Testis (tissue), 2 donors: ENCODE measurements at regions not wholly inside any gene's neighbourhood (a gene's known extent, or its start where the extent isn't known, plus 50 kb on each side); places are given as distances from the start of the nearest gene placed in this dataset.

Experiments
- POLR2A ChIP-seq: fragments of 450-650 bp; IDR thresholded peaks from one replicate; pipeline ENCODE4 v1.6.1; 2017; ENCODE audit warnings: antibody characterized with exemption, mild to moderate bottlenecking, moderate library complexity
- TF ChIP-seq, protein P1 (sequence below), 3 experiments: fragments of 450-650 bp in 2 of 3; fragments of 200-600 bp in 1 of 3; sonication (generic) in 1 of 3; IDR thresholded peaks; one replicate each; pipeline ENCODE4 v1.5.1; 2016 to 2019; ENCODE audit warnings: antibody characterized with exemption in 3 of 3, mild to moderate bottlenecking in 2 of 3, moderate library complexity in 1 of 3

DNA sequence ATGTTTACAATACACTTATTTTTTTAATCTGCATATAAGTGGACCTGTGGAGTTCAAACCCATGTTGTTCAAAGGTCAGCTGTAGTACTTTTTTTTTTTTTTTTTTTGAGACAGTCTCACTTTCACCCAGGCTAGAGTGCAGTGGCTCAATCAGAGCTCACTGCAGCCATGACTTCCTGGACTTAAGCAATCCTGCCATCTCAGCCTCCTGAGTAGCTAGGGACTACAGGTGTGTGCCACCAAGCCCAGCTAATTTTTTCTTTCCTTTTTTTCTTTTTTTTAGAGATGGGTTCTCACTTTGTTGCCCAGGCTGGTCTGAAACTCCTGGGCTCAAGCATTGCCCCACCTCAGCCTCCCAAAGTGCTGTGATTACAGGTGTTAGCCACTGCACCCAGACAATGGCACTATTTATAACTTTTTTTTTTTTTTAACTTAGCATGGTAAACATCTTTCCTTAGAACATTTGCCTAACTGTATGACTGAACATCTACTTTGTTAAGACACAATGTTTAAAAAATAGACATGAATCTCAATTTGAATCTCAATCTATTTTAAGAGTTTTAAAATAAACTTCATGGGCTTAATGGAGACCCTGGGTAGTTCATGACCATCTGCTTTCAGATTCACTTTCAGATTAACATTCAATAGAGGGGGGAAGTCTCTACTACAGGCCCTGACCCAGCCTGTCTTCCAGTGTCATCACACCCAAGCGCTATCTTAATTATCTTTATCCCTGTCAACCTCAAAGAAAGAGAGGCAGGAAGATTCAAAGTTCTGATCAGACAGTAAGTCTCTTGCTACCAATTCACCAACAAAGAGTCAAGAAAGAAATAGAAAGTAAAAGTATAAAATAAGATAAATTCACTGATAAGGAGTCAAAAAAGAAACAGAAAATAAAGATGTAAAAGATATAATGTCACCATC, 97.7 kb upstream of the DOCK9 start:
- TF ChIP-seq, protein P1, sequence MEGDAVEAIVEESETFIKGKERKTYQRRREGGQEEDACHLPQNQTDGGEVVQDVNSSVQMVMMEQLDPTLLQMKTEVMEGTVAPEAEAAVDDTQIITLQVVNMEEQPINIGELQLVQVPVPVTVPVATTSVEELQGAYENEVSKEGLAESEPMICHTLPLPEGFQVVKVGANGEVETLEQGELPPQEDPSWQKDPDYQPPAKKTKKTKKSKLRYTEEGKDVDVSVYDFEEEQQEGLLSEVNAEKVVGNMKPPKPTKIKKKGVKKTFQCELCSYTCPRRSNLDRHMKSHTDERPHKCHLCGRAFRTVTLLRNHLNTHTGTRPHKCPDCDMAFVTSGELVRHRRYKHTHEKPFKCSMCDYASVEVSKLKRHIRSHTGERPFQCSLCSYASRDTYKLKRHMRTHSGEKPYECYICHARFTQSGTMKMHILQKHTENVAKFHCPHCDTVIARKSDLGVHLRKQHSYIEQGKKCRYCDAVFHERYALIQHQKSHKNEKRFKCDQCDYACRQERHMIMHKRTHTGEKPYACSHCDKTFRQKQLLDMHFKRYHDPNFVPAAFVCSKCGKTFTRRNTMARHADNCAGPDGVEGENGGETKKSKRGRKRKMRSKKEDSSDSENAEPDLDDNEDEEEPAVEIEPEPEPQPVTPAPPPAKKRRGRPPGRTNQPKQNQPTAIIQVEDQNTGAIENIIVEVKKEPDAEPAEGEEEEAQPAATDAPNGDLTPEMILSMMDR (IDR thresholded peaks at IDR 0.05), result no peak
- TF ChIP-seq POLR2A, result no peak
